Coronary artery (tissue), 2 donors: ENCODE measurements at regions not wholly inside any gene's neighbourhood (a gene's known extent, or its start where the extent isn't known, plus 50 kb on each side); places are given as distances from the start of the nearest gene placed in this dataset.

Source experiments
- DNase-seq: peaks from one replicate; pipeline ENCODE4 v3.0.0-alpha.2; 2017; ENCODE audit warnings: low spot score
- H3K27ac ChIP-seq, 2 donors: fragments of 200-600 bp; sonication (generic); one replicate each; pipeline ENCODE4 v1.5.1; 2016 to 2019
- H3K4me3 ChIP-seq: fragments of 200-600 bp; sonication (generic); 2 replicates; pipeline ENCODE4 v1.5.1; 2016; ENCODE audit warnings: mild to moderate bottlenecking, moderate library complexity
- CTCF ChIP-seq: fragments of 200-600 bp; sonication (generic); IDR thresholded peaks from one replicate; pipeline ENCODE4 v1.5.1; 2019; ENCODE audit warnings: antibody characterized with exemption

GRCh38 chr4:152047451-152047850, 286.6 kb upstream of the GATB start:
- Histone ChIP-seq H3K4me3 (no peak overlapping the region), H3K27ac (peak overlapping the region; percentile 9 to 70)
- no peak for TF ChIP-seq CTCF
- DNase-seq = no peak

- DNase-seq = no peak
- peak; percentile 22 for TF ChIP-seq CTCF
- H3K27ac ChIP-seq = peak overlapping the region; percentile 8 to 84
- H3K4me3 ChIP-seq = peak overlapping the region; percentile 41
Observed at GRCh38 chr4:152045807-152046571, 285.2 kb upstream of the GATB start.

GRCh38 chr4:152045449-152045806, 284.6 kb upstream of the GATB start:
- Histone ChIP-seq H3K27ac (peak overlapping the region in 1 of 2 donors; percentile 84), H3K4me3 (peak overlapping the region; percentile 41)
- no peak for TF ChIP-seq CTCF
- DNase-seq = no peak

GRCh38 chr4:152044331-152045036, 283.7 kb upstream of the GATB start:
- no peak for DNase-seq
- Histone ChIP-seq H3K27ac (no peak overlapping the region), H3K4me3 (no peak overlapping the region)
- TF ChIP-seq CTCF = no peak

GRCh38 chr4:152041295-152041694, 280.5 kb upstream of the GATB start:
- no peak overlapping the region for H3K27ac ChIP-seq
- no peak for DNase-seq
- no peak overlapping the region for H3K4me3 ChIP-seq
- no peak for TF ChIP-seq CTCF

GRCh38 chr4:152039691-152040090, 278.9 kb upstream of the GATB start:
- TF ChIP-seq CTCF = no peak
- no peak overlapping the region for H3K4me3 ChIP-seq
- peak overlapping the region in 1 of 2 donors; percentile 83 for H3K27ac ChIP-seq
- no peak for DNase-seq

- DNase-seq = no peak
- peak overlapping the region; percentile 83 to 85 for H3K27ac ChIP-seq
Observed at GRCh38 chr4:152039023-152039481, 278.2 kb upstream of the GATB start.

More at GRCh38 chr4:152039023-152039481, 278.2 kb upstream of the GATB start:
- H3K4me3 ChIP-seq = no peak overlapping the region
- TF ChIP-seq CTCF = no peak
